ENCODE measurements at regions not wholly inside any gene's neighbourhood (a gene's known extent, or its start where the extent isn't known, plus 50 kb on each side); places are given as distances from the start of the nearest gene placed in this dataset.
"Not testable (repeated sequence)": the region's sequence is repeated elsewhere in the genome, so short reads cannot be mapped to it uniquely, and the experiment has no call there.

DNA sequence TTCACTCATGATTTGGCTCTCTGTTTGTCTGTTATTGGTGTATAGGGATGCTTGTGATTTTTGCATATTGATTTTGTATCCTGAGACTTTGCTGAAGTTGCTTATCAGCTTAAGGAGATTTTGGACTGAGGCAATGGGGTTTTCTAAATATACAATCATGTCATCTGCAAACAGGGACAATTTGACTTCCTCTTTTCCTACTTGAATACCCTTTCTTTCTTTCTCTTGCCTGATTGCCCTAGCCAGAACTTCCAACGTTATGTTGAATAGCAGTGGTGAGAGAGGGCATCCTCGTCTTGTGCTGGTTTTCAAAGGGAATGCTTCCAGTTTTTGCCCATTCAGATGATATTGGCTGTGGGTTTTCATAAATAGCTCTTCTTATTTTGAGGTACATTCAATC lies 104.7 kb downstream of the CCDC71L start:
- H3K4me3 ChIP-seq (ENCODE audit: low read depth, low read length); H3K36me3 ChIP-seq (ENCODE audit: control insufficient read depth, insufficient read depth, low read length); H3K4me3 Mint-ChIP-seq; H3K4me1 Mint-ChIP-seq; H3K9me3 ChIP-seq (ENCODE audit: control insufficient read depth in 2 of 2, low read length in 2 of 2); H3K36me3 Mint-ChIP-seq; H3K27me3 Mint-ChIP-seq; H3K4me1 ChIP-seq (ENCODE audit: control insufficient read depth, insufficient read depth, low read length, poor library complexity, severe bottlenecking); ATAC-seq (ENCODE audit: low read depth in 2 of 2); DNase-seq; H3K27me3 ChIP-seq (ENCODE audit: control insufficient read depth, insufficient read depth, low read length); H3K27ac ChIP-seq (ENCODE audit: insufficient read depth, low read length, poor library complexity, severe bottlenecking); H3K27ac Mint-ChIP-seq: not testable (repeated sequence)
- peaks cover 0 to 15% (median 4%) of the 10 kb centered on the region in 7 donors for H3K9me3 Mint-ChIP-seq

DNA sequence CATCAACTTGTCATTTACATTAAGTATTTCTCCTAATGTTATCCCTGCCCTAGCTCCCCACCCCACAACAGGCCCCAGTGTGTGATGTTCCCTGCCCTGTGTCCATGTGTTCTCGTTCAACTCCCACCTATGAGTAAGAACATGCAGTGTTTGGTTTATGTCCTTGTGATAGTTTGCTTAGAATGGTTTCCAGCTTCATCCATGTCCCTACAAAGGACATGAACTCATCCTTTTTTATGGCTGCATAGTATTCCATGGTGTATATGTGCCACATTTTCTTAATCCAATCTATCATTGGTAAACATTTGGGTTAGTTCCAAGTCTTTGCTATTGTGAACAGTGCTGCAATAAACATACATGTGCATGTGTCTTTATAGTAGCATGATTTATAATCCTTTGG lies 106.3 kb downstream of the CCDC71L start:
- H3K27me3 ChIP-seq (ENCODE audit: control insufficient read depth, insufficient read depth, low read length); H3K27ac Mint-ChIP-seq: not testable (repeated sequence)

DNA sequence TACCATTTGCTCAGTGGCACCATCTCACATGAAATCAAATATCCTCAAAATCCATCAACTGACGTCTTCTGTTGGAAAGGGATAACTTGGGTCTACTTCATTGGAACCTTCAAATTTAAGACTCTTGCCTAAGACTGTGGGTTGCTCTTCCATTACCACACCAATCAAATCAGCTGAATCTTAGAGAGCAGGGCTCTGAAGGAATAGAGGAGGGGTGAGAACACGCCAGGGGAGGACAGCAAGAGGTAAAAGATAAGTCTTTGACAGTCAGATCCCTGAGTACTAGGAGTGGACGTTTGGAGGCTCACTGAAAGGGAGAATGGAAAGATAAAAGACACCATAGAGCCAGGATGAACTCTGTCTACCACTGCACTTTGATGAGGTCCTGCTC lies 107.5 kb downstream of the CCDC71L start:
- H3K36me3 Mint-ChIP-seq, result no peaks in the 10 kb centered on the region
- Histone ChIP-seq H3K9me3 (ENCODE audit: control insufficient read depth in 2 of 2, low read length in 2 of 2) (no peaks in the 10 kb centered on the region), H3K27ac (ENCODE audit: insufficient read depth, low read length, poor library complexity, severe bottlenecking) (no peak overlapping the region), H3K4me3 (ENCODE audit: low read depth, low read length) (no peak overlapping the region), H3K27me3 (ENCODE audit: control insufficient read depth, insufficient read depth, low read length) (no peaks in the 10 kb centered on the region), H3K4me1 (ENCODE audit: control insufficient read depth, insufficient read depth, low read length, poor library complexity, severe bottlenecking) (no peaks in the 10 kb centered on the region), H3K36me3 (ENCODE audit: control insufficient read depth, insufficient read depth, low read length) (no peaks in the 10 kb centered on the region)
- no peaks in the 10 kb centered on the region for H3K27me3 Mint-ChIP-seq
- ATAC-seq (ENCODE audit: low read depth in 2 of 2), result no peak
- DNase-seq, result no peak
- no peaks in the 10 kb centered on the region for H3K4me1 Mint-ChIP-seq
- H3K9me3 Mint-ChIP-seq, result peaks cover 0 to 15% (median 3%) of the 10 kb centered on the region in 7 donors
- H3K4me3 Mint-ChIP-seq, result no peak overlapping the region
- no peak overlapping the region for H3K27ac Mint-ChIP-seq

More for the DNA sequence above, 106.3 kb downstream of the CCDC71L start:
- ATAC-seq (ENCODE audit: low read depth in 2 of 2); H3K27me3 Mint-ChIP-seq; DNase-seq; H3K36me3 Mint-ChIP-seq; H3K4me3 Mint-ChIP-seq; H3K27ac ChIP-seq (ENCODE audit: insufficient read depth, low read length, poor library complexity, severe bottlenecking); H3K36me3 ChIP-seq (ENCODE audit: control insufficient read depth, insufficient read depth, low read length); H3K9me3 ChIP-seq (ENCODE audit: control insufficient read depth in 2 of 2, low read length in 2 of 2); H3K4me3 ChIP-seq (ENCODE audit: low read depth, low read length); H3K4me1 Mint-ChIP-seq; H3K4me1 ChIP-seq (ENCODE audit: control insufficient read depth, insufficient read depth, low read length, poor library complexity, severe bottlenecking): not testable (repeated sequence)
- peaks cover 0 to 15% (median 4%) of the 10 kb centered on the region in 7 donors for H3K9me3 Mint-ChIP-seq

DNA sequence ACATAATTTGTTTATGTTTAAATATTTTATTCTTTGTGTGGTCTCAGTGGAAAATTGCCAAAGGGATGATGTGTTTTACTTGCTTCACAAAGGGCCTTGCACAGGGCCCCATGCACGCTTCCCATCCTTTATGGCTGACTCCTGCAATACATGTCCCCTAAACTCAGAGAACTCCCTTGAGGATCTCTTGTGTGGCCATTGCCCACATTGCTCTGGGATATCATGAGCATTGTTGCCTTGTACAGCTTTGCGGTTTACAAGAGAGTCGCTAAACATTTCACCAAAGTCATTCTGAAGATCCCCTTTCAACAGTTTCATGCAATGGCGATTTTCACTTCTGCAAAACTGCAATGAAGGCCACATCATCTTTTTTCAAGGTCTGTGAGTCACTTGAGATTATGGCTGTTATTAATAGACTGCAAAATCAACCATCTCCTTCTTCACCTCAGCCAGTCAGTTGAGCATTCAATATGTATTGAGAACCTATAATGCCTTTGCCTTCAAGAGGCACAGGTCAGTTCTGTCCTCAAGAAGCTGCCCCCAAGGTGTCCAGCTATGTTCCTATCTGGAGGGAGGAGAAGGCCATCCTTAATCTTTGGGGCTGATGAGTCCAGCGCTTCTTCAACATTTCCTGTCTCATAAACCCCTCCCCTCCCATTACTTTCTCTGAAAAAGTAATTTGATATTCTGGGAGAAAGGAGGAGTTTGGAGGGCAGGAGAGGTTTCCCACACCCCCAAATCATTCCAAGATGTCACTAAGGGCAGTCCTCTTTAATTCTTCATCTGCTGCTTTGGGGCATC lies 108.1 kb downstream of the CCDC71L start:
- Mint-ChIP-seq H3K4me3 (no peak overlapping the region), H3K27ac (no peak overlapping the region), H3K9me3 (peaks cover 0 to 15% (median 3%) of the 10 kb centered on the region in 7 donors), H3K4me1 (no peaks in the 10 kb centered on the region), H3K27me3 (no peaks in the 10 kb centered on the region), H3K36me3 (no peaks in the 10 kb centered on the region)
- H3K4me3 ChIP-seq (ENCODE audit: low read depth, low read length), result no peak overlapping the region
- no peaks in the 10 kb centered on the region for H3K9me3 ChIP-seq (ENCODE audit: control insufficient read depth in 2 of 2, low read length in 2 of 2)
- H3K4me1 ChIP-seq (ENCODE audit: control insufficient read depth, insufficient read depth, low read length, poor library complexity, severe bottlenecking), result no peaks in the 10 kb centered on the region
- ATAC-seq (ENCODE audit: low read depth in 2 of 2) (peak; percentile 50 to 61), DNase-seq (no peak)
- no peaks in the 10 kb centered on the region for H3K27me3 ChIP-seq (ENCODE audit: control insufficient read depth, insufficient read depth, low read length)
- no peak overlapping the region for H3K27ac ChIP-seq (ENCODE audit: insufficient read depth, low read length, poor library complexity, severe bottlenecking)
- H3K36me3 ChIP-seq (ENCODE audit: control insufficient read depth, insufficient read depth, low read length), result no peaks in the 10 kb centered on the region

DNA sequence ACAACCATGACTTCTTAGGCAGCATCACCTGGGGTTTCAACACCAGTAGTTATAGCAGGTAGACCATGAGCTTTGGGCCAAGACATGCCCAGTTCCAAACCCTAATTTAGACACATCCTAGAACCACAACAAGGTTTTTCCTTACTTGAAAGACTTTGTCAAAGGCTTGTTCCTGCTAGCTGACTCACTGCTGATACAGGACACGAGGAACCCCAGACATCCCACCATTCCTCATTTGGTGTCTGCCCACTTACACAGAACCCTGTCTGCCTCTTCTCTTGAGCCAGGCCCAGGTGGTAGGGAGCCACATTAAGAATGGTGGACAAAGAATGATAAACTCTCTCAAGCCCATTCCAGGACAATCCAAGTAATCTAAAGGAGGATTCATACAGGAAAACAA lies 109.0 kb downstream of the CCDC71L start:
- Histone ChIP-seq H3K27me3 (ENCODE audit: control insufficient read depth, insufficient read depth, low read length) (no peaks in the 10 kb centered on the region), H3K4me1 (ENCODE audit: control insufficient read depth, insufficient read depth, low read length, poor library complexity, severe bottlenecking) (no peaks in the 10 kb centered on the region), H3K4me3 (ENCODE audit: low read depth, low read length) (no peak overlapping the region), H3K27ac (ENCODE audit: insufficient read depth, low read length, poor library complexity, severe bottlenecking) (no peak overlapping the region), H3K9me3 (ENCODE audit: control insufficient read depth in 2 of 2, low read length in 2 of 2) (no peaks in the 10 kb centered on the region), H3K36me3 (ENCODE audit: control insufficient read depth, insufficient read depth, low read length) (no peaks in the 10 kb centered on the region)
- Mint-ChIP-seq H3K4me3 (no peak overlapping the region), H3K4me1 (no peaks in the 10 kb centered on the region), H3K9me3 (peaks cover 0 to 15% (median 3%) of the 10 kb centered on the region in 7 donors), H3K36me3 (no peaks in the 10 kb centered on the region), H3K27me3 (no peaks in the 10 kb centered on the region), H3K27ac (no peak overlapping the region)
- ATAC-seq (ENCODE audit: low read depth in 2 of 2) (no peak), DNase-seq (no peak)

DNA sequence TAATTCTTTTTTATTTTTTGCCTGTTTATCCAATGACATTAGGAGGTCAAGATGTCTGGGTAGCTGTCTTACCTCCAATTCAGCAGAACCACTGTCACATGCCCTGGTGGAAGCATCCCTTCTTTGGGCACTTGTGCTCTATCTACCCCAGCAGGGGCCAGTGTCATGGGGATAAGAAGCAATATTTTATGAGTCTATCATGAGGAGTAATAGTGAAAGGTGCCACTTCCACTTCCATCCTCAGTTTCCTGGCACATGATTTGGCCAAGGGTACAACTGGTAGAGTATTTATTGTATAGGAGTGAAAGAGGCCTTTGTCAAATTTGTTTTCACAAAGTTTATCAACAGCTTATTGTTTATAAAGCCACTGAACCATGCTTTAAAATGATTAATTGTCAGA lies 112.5 kb downstream of the CCDC71L start:
- H3K27ac Mint-ChIP-seq, result no peak overlapping the region
- Histone ChIP-seq H3K27ac (ENCODE audit: insufficient read depth, low read length, poor library complexity, severe bottlenecking) (no peak overlapping the region), H3K4me1 (ENCODE audit: control insufficient read depth, insufficient read depth, low read length, poor library complexity, severe bottlenecking) (no peaks in the 10 kb centered on the region), H3K9me3 (ENCODE audit: control insufficient read depth in 2 of 2, low read length in 2 of 2) (no peaks in the 10 kb centered on the region), H3K4me3 (ENCODE audit: low read depth, low read length) (no peak overlapping the region), H3K36me3 (ENCODE audit: control insufficient read depth, insufficient read depth, low read length) (no peaks in the 10 kb centered on the region), H3K27me3 (ENCODE audit: control insufficient read depth, insufficient read depth, low read length) (no peaks in the 10 kb centered on the region)
- peaks cover 0 to 4% (median 0%) of the 10 kb centered on the region in 7 donors for H3K9me3 Mint-ChIP-seq
- H3K4me3 Mint-ChIP-seq, result no peak overlapping the region
- H3K27me3 Mint-ChIP-seq, result no peaks in the 10 kb centered on the region
- no peak for ATAC-seq (ENCODE audit: low read depth in 2 of 2)
- peaks cover 0 to 5% (median 0%) of the 10 kb centered on the region in 4 donors for H3K4me1 Mint-ChIP-seq
- no peak for DNase-seq
- no peaks in the 10 kb centered on the region for H3K36me3 Mint-ChIP-seq

DNA sequence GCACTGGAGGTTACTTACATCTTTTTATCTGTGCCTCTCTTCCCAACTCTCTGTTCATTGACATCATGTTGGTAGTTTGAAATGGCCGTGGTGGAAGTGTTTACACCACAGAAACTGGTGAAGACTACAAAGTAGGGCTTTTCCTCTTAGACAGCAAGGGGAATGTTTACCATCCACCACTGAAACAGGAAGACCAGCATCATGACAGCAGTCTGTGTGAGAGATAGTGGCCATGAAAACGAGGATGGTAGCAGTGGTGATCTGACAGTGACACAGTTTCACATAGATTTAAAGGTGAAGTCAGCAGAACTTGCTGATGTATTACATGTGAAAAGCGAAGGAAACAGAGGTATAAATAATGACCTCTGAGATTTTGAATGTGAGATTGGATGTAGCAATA lies 115.7 kb downstream of the CCDC71L start:
- Histone ChIP-seq H3K4me1 (ENCODE audit: control insufficient read depth, insufficient read depth, low read length, poor library complexity, severe bottlenecking) (no peaks in the 10 kb centered on the region), H3K27me3 (ENCODE audit: control insufficient read depth, insufficient read depth, low read length) (no peaks in the 10 kb centered on the region), H3K4me3 (ENCODE audit: low read depth, low read length) (no peak overlapping the region), H3K27ac (ENCODE audit: insufficient read depth, low read length, poor library complexity, severe bottlenecking) (no peak overlapping the region), H3K36me3 (ENCODE audit: control insufficient read depth, insufficient read depth, low read length) (no peaks in the 10 kb centered on the region), H3K9me3 (ENCODE audit: control insufficient read depth in 2 of 2, low read length in 2 of 2) (no peaks in the 10 kb centered on the region)
- no peaks in the 10 kb centered on the region for H3K36me3 Mint-ChIP-seq
- no peak overlapping the region for H3K4me3 Mint-ChIP-seq
- H3K4me1 Mint-ChIP-seq, result peaks cover 4 to 13% (median 8%) of the 10 kb centered on the region in 4 donors
- H3K9me3 Mint-ChIP-seq, result peaks cover 0 to 2% (median 0%) of the 10 kb centered on the region in 7 donors
- ATAC-seq (ENCODE audit: low read depth in 2 of 2) (no peak), DNase-seq (no peak)
- H3K27me3 Mint-ChIP-seq, result no peaks in the 10 kb centered on the region
- H3K27ac Mint-ChIP-seq, result no peak overlapping the region

DNA sequence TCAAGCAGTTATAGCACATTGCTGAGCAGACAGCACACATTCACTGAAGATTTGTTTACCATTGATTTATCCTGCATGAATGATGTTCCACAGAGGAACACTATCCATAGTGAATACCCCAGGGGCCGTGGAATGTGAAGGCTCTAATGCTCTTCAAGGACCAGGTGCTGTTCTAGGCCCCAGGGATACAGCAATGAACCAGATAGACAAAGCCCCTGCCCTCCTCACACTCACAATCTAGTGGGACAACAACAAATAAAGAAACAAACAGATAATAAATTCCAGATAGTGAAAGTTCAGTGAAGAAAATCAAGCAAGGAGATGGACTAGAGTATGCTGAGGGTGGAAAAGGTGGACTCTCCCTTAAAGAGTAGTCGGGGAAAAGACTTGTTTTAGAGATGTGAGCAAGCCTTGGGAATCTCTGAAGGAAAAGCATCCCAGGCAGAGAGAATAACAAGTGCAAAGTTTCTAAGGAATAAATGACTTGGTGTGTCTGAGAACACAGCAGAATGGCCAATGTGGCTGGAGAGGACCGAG lies 117.7 kb downstream of the CCDC71L start:
- DNase-seq, result no peak
- no peak overlapping the region for H3K27ac ChIP-seq (ENCODE audit: insufficient read depth, low read length, poor library complexity, severe bottlenecking)
- Mint-ChIP-seq H3K4me1 (peaks cover 4 to 13% (median 11%) of the 10 kb centered on the region in 4 donors), H3K27ac (no peak overlapping the region), H3K4me3 (no peak overlapping the region), H3K9me3 (peaks cover 0 to 1% (median 0%) of the 10 kb centered on the region in 7 donors), H3K27me3 (no peaks in the 10 kb centered on the region), H3K36me3 (no peaks in the 10 kb centered on the region)
- no peak for ATAC-seq (ENCODE audit: low read depth in 2 of 2)
- no peaks in the 10 kb centered on the region for H3K27me3 ChIP-seq (ENCODE audit: control insufficient read depth, insufficient read depth, low read length)
- H3K4me3 ChIP-seq (ENCODE audit: low read depth, low read length), result no peak overlapping the region
- no peaks in the 10 kb centered on the region for H3K9me3 ChIP-seq (ENCODE audit: control insufficient read depth in 2 of 2, low read length in 2 of 2)
- no peaks in the 10 kb centered on the region for H3K4me1 ChIP-seq (ENCODE audit: control insufficient read depth, insufficient read depth, low read length, poor library complexity, severe bottlenecking)
- H3K36me3 ChIP-seq (ENCODE audit: control insufficient read depth, insufficient read depth, low read length), result no peaks in the 10 kb centered on the region
